GM12892 (cell line): ENCODE measurements at regions not wholly inside any gene's neighbourhood (a gene's known extent, or its start where the extent isn't known, plus 50 kb on each side); places are given as distances from the start of the nearest gene placed in this dataset.

ENCODE experiments used
- POLR2A ChIP-seq: IDR thresholded peaks from 2 replicates; pipeline ENCODE4 v1.6.1; 2011; ENCODE audit warnings: low read depth, low read length, control low read depth
- POLR2AphosphoS5 ChIP-seq: IDR thresholded peaks from 2 replicates; pipeline ENCODE4 v1.6.1; 2011; ENCODE audit warnings: low read depth, low read length, control low read depth

DNA sequence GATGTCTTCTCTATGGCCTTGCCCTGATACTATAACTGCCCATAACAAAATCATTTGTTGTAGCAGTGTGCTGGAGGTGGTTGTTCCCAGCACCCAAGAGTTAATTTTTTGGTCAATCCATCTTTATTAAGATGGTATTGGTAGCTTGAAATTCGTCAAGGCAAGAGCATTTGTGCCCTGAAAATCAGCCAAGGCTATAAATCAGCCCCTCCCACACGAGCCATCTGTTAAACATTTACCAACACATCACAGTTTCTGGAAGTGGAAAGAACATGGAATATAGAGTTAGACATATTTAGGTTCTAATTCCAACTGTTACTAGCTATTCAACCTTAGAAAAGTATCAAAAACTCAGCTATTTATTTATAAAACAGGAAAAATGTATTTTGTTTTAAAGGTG lies 888.4 kb upstream of the GJE1 start:
- no peak for TF ChIP-seq POLR2A
- TF ChIP-seq POLR2AphosphoS5, result no peak
